ENCODE measurements at regions not wholly inside any gene's neighbourhood (a gene's known extent, or its start where the extent isn't known, plus 50 kb on each side); places are given as distances from the start of the nearest gene placed in this dataset.
A peak's percentile ranks its signal among the peaks of the same experiment; 100 is the strongest.

DNA sequence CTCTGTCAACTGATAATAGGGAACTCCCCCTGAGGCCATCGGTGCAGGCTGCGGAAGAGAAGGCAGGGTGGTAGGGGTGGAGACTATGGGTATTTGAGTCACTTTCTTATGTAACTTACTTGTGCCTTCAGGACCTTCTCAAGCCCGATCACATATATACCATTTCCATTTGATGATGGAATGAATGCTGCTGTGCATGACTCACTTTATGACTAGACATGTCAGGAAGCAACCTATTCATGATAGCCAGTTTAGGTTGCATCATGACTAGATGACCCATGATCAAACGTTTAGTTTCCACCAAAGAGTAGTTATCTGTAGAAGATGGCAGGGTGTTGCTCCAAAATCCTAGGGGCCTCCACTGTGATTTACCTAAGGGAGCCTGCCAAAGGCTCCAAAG is 435.5 kb downstream of the DTHD1 start:
- DNase-seq (ENCODE audit: low read depth, low spot score), result no peak

DNA sequence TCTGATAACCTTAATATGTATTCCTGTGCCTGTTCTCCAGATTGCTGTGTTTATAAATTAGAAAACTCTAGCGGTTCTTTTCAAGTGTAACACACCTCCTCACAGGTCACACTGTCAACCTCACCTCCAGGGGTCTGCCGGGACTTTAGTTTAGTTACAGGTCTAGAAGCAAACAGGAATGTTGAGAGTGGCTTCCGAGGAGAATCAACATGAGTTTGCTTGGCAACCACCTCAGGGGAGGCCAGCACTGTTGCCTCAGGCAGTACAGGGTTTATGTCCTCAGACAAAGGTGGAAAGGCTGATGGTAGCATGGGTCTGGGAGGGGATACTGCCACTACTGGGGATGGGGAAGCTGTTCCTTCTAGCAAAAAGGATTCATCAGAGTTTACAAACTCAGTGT is 438.0 kb downstream of the DTHD1 start:
- peak; percentile 38 for DNase-seq (ENCODE audit: low read depth, low spot score)

DNA sequence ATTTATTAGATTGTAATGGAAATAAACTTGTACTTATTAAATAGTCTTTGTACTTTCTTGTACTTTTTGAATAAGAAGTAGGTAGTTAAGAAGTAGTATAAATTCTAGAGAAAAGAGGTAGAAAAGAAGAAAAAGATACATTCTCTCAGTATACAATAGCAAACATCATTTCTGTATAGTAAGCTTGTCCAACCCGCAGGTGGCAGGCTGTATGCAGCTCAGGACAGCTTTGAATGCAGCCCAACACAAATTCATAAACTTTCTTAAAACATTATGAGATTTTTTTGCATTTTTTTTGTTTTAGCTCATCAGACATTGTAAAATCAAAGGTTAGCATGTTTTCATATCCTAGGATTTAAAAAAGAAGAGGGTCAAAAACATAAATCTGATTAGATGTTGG is 441.6 kb downstream of the DTHD1 start:
- DNase-seq (ENCODE audit: low read depth, low spot score), result no peak

DNA sequence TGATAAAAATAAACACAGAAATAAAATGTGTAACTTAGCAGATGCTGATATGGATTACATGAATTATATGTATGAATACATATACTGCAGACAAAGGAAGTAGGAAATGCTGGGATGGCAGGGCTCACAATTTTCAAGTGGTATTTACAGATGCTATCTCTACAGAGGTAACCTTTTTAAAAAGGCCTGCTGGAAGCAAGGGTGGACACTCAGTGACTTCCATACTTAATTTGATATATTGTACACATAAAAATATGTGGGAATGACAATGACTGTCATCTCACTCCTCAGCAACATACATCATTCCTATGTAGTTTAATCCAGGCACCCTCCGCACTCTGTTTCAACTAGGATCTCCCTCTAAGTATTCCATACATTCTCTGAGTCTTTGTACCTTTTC is 452.9 kb downstream of the DTHD1 start:
- DNase-seq (ENCODE audit: low read depth, low spot score), result no peak

DNA sequence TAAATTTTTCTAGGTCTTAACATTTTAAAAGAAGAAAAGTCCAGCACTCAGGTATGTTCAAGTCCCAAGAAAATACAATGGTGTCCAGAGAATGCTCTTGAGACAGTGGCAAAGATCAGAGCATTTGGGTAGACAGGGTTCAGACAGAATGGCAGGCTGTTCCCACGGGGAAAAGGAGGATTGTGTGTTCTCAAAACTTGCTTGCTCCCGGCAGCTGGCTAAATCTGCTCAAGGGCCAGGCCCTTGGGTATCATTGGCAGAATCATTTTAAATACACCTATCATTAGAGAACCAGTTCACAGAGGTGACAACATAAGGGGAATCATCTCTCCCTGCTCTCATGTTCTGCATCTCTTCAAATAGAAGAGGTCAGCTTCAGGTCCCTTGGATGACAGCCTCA is 456.3 kb downstream of the DTHD1 start:
- no peak for DNase-seq (ENCODE audit: low read depth, low spot score)

DNA sequence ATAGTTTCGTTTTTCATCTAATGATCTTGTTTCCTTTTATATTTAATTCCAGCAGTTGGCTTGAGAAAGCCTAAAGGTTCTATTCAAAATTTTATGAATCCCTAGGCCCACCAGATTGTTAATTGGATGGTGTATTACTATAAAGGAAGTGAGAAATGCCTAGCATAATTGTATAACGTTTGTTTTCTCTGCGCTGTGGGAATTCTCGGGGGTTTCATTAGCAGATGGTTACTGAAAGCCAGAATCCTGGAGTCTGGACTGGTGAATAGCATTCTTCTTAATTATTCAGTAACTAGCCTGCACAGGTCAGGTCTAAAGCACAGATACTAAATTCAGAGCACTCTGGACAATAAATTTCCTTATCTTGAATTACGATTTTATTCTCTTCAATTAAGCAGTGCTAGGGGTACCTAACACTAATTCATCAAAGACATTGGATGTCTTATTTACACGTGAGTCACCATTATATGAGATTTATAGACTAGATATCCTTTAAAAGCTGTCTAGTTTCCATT is 459.4 kb downstream of the DTHD1 start:
- no peak for DNase-seq (ENCODE audit: low read depth, low spot score)

DNA sequence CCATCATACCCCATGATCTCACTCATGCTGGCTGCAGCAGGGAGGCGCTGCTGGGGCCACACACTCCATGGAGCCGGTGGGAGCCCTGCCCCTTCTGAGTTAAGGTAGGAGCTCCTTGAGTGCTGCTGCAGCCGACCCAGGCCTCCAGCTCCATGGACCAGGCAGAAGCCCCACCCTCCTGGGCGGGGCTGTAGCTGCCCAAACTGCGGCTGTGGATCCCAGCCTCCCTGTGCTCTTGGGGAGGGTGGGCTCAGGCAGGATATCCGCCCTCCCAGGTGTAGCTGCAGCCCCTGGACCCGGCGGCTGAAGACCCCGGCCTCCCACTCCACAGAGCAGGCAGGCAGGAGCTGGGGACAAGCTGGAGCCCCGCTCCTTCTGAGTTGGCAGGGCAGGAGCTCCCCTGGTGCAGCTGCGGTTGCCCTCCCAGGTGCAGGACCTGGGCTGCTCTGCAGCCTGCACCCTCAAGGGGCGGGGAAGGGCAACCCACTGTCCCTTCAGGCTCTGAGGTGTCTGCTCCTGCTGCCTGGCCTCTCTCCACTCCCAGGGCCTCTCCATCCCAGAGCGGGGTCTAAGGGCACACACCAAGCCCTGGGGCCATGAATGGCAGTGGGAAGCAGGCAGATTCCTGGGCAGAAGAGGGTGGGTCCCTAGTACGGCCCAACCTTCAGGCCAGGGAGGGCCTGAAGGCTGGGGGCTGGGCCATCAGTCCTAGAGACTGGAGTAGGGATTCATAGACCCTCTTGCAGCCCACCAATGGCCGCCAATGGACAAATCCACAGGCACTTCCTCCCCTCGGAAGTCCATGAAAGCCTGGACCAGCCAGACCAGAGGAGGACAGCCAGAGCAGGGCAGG is 466.1 kb downstream of the DTHD1 start:
- DNase-seq (ENCODE audit: low read depth, low spot score), result peak; percentile 60

DNA sequence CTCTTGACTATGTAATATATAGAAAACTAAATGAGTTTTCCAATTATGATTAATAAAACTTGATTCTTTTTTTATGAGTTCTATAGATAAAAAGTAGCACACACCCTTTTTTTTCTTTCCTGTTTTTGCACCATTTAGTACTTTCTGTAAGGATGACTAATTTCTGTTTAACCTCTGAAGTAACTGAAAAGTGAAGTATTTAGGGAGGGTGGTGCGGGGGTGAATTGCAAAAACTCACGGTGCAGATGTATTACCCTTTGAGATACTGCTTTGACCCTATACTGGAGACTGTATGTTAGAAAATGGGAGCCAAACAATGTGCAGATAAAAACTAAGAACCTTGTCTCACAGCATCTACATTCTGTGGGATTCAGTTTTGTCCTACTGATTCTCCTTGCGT is 471.6 kb downstream of the DTHD1 start:
- no peak for DNase-seq (ENCODE audit: low read depth, low spot score)

DNA sequence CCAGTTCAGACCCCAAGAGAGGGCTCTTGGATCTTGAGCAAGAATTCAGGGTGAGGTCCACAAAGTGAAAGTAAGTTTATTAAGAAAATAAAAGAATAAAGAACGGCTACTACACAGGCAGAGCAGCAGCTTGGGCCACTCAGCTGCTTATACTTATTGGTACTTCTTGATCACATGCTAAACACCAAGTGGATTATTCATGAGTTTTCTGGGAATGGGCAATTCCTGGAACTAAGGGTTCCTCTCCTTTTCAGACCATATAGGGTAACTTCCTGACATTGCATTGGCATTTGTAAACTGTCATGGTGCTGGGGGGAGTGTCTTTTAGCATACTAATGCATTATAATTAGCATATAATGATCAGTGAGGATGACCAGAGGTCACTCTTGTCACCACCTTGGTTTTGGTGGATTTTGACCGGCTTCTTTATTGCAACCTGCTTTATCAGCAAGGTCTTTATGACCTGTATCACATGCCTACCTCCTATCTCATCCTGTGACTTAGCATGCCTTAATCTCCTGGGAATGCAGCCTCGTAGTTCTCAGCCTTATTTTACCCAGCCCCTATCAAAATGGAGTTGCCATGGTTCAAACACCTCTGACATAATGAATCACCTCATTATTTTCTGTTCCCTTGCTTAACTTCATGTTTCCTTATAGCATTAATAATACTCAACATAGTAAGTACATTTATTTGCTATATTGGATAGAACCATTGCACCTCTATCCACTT is 476.3 kb downstream of the DTHD1 start:
- no peak for DNase-seq (ENCODE audit: low read depth, low spot score)

DNA sequence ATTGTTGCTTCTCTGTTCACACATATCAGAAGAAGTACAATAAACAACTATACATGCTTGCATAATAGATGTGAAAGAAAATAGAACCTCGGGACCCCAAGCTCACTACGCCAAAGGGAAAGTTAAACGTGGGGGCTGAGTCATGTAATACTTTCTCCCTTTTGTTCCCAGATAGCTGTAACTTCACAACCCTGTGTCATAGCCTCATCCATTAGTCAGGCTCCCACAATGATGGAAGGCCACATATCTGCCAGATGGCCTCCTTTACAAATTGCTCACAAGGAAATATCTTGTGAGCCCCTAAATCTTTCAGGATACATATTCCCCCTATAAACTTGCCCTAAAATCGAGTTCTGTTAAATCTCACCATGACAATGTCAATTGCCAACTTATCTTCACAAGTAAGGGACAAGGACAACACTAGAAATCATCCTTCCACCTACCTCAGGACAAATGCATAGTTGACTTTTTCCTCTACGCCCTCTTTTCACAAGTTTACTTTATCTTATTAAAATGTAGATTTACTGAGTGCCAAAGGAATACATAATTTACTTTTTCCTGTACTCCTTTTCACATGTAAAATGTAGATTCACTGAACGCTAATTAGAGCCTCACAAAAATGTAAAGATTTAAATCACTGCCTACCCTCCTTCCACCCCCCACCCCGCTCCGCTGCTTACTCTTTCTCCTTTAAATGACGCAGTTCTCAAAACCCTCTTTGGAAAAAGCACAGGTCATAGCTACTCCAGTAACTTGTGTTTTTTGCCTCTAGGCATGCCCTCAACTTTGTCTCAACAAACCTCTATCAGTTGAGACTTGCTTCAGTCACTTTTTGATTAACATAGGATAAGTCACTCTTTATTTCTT is 477.1 kb downstream of the DTHD1 start:
- DNase-seq (ENCODE audit: low read depth, low spot score), result no peak

DNA sequence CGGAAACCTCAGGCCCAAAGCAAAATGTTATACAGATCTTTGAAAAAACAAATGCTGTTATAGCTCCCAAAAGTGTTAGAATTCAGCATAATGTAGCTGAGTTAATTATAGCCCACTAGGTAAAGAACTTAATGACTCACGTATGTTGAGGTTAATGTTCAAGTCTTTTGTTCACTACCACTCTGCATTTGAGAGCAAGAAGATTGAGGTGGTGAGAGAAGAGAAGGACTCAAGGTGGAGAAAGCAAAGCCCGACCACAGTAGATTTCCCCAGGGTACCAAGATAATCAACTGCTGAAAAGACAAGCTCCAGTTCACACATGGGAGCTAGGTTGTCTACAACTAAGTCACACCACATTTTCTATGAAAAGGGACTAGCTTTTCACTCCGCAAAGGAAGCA is 480.2 kb downstream of the DTHD1 start:
- no peak for DNase-seq (ENCODE audit: low read depth, low spot score)

DNA sequence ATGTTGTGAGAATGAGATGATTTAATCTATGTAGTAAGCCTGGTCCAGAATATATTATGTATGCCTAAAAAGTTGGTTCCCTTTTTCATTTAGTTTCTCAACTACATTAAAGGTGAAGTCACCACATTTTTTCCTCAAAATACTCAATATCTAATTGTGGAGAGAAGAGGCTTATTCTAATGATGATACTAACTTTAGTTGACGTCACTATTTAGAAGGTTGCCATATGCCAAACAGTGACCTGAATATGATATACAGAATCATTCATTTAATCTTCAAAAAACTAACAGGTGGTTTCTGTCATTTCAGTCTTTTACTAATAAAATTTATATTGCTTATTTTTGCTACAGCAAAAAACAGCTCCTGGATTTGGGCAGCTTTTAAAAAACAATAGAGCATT is 480.7 kb upstream of the NWD2 start:
- no peak for DNase-seq (ENCODE audit: low read depth, low spot score)

DNA sequence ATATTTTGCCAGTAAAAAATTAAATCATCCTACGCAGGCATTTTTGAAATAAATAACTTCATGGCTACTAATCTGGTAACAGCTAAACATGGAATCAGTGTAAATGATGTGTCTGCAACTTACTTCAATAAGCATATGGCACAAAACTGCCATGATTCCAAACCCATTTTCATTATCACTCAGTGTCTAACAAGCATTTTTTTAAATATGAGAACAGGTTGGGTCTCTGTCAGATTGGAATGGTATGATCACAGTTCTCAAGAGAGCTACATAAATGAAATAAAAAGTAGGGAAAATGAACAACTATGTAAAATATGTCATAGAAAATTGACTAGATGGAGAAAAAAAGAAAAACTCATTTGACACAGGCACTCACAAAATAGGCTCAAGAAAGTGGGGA is 476.9 kb upstream of the NWD2 start:
- DNase-seq (ENCODE audit: low read depth, low spot score), result no peak

DNA sequence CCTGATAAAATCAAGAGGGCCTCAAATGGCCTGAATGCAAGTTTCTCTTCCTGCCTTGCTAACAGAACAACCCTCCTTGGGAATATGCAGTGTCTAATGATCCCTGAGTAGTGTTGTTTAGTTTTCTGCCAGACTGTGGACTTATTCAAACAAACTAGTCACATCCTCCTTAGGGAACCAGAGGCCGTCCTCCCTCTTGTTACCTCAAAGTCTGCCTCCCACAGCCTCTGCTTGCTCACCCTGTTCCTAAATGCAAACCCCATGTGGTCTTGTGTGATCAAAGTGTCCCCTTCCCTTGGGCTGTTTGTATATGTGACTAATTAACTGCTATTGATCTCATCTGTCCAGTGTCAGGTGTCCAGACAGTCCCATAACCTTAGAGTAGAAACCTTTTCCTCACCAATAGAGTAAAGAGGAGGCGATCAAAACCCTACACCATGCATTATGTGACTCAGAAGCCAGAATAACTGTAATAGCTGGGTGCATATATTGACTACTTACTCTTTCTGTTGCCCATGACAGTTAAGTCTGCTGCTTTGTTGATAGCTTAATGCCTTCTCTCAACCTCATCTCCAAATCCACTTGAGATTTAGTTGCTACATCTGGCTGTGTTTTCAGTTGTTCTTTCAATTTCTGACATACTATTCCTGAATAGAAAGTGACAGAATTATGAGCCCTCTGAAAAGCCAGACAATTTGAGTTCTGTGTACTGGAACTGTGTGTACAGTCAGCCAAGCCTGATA is 473.0 kb upstream of the NWD2 start:
- no peak for DNase-seq (ENCODE audit: low read depth, low spot score)

DNA sequence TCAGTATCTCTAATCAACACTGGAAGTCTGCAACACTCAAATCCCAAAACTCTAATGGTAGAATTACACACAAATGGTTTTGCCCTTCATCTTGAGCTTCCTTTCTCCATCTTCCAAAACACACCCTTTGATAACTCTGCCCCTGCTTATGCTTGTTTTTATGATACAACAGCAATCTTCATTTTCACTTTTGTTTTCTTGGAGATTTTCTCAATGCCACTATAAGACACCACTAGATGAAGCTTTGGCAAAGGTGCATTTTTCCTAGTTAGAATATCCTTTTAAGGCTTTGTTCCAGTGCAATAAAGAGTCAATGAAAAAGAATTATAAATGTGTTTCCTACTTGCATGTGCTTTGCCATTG is 472.4 kb upstream of the NWD2 start:
- no peak for DNase-seq (ENCODE audit: low read depth, low spot score)

DNA sequence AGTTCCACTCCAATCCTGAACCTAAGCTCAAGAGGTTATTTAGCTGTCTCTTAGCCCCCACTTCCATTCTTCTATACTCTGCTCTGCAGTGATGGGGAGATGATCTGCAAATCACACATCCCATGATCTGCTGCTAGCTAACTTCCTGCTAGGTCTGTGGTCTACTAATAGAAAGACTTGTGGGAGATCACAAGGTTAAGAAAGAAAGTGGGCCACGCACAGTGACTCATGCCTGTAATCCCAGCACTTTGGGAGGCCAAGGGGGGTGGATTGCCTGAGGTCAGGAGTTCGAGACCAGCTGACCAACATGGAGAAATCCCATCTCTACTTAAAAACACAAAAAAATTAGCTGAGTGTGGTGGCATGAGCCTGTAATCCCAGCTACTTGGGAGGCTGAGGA is 471.1 kb upstream of the NWD2 start:
- DNase-seq (ENCODE audit: low read depth, low spot score), result no peak

DNA sequence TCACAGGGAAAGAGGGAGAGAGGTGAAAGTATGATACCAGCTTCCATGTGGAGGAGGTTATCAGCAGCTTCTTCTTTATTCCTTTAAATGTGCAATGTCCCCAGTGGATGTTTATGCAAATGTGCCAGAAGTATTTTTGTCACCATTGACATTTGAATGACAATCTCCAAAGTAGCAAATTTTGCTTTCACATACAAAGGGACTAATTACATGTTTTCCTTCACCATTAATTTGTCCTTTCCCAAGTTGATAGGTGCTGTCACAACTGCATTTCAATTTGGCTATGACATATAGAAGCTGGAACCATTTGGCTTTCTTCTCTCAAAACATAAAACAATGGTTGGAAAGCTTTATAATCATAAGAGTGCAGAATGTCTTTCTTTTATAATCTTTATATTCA is 469.0 kb upstream of the NWD2 start:
- no peak for DNase-seq (ENCODE audit: low read depth, low spot score)

DNA sequence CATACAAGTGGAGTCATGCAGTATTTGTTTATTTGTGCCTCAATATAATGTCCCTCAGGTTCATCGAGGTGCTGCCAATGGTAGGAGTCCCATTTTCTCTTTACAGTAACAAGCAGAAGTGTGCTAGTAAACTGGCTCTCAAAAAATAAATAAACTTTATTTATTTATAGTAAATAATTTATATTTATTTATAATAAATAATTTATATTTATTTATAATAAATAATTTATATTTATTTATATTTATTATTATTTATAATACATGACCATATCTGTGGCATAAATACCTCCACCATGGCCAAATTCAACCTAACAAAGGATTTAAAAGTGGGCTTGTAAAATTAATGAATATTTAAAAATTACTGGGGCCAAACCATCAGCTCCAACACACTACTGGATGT is 464.9 kb upstream of the NWD2 start:
- no peak for DNase-seq (ENCODE audit: low read depth, low spot score)

DNA sequence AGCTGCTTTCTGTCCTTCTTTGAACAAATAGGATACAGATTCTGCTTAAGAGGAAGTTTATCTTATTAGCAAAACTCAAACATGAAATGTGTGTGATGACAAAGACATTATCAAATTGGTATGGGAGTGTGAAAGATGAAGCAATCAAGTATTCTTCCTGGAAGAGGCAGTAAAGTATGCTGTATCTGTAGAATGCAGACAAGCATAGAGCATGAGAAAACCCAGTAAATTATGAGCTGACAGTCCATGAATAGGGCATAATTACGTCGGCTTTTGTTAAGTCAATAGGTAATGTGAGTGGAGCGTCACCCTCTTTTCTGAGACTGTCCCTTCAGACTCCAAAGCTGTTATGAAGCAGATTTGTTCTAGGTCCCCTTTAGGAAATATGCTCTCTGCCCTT is 458.6 kb upstream of the NWD2 start:
- no peak for DNase-seq (ENCODE audit: low read depth, low spot score)

DNA sequence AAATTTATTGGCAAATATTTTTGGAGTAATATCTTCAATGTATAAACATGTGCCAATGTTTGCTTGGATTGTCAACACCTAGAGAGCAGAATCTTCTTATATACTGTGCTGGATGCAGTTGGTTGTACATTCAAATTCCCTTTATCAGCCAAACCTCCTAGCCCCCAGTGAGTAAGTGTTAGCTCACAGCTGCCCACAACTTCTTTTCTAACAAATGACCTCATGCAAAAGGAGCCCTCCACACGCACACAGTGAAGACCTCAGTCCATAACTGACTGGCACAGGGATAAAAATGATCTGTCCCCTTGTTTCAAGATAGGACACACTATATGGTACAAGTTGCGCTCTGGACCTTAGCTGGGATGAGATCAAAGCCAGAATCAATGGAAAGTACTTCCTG is 458.0 kb upstream of the NWD2 start:
- no peak for DNase-seq (ENCODE audit: low read depth, low spot score)

DNA sequence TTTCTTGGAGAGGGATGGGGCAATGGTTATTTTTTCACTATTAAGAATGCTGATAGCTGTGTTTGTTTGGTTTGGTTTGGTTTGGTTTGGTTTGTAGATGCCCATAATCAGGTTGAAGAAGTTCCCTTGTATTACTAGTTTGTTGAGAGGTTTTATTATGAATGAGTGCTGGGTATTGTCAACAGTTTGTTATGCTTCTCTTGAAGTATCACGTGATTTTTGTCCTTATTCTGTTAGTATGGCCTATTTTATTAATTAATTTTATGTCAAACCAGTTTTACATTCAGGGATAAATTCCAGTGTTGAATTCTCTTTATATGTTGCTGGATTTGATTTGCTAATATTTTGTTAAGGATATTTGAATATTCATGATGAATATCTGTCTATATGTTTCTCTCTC is 449.8 kb upstream of the NWD2 start:
- DNase-seq (ENCODE audit: low read depth, low spot score), result no peak

DNA sequence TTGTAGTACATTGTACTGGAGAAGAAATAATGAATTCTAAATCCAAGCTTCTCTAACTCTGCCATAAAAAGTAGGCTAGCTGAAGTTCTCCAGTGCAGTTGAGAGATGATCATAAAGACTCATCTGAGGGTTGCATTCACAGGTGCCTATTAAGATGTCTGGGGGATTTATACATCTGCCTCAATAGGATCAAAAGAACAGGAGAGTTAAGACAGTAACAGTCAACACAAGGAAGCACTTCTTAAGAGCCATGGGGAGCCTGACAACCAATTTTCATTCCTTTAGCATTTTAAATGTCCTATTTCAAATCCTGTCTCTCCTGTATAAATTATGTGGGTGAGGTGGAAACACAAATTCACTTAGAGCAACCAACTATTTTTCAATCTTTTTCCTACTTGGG is 432.4 kb upstream of the NWD2 start:
- DNase-seq (ENCODE audit: low read depth, low spot score), result no peak
